ENCODE measurements at regions not wholly inside any gene's neighbourhood (a gene's known extent, or its start where the extent isn't known, plus 50 kb on each side); places are given as distances from the start of the nearest gene placed in this dataset.
"Not testable (repeated sequence)": the region's sequence is repeated elsewhere in the genome, so short reads cannot be mapped to it uniquely, and the experiment has no call there.

DNA sequence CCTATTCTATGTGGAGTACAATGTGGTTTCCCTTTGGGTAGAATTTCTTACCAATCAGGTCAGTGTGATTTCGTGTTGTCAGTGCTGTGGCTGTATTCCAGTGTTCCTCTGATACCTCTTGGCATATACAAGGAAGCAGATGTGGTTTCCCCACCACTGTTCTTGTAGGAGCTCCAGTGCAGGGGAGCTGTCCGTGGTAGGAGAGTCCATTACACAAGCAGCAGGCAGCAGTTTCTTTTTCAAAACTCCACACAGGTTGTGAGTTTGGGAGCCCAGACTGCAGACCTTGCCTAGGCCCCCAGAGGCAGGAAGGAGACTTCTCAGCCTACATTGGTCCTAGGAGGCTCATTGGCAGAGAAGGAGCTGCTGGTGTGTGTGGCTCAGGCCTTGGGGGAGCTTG is 452.8 kb downstream of the AACS start:
- DNase-seq: no peak

DNA sequence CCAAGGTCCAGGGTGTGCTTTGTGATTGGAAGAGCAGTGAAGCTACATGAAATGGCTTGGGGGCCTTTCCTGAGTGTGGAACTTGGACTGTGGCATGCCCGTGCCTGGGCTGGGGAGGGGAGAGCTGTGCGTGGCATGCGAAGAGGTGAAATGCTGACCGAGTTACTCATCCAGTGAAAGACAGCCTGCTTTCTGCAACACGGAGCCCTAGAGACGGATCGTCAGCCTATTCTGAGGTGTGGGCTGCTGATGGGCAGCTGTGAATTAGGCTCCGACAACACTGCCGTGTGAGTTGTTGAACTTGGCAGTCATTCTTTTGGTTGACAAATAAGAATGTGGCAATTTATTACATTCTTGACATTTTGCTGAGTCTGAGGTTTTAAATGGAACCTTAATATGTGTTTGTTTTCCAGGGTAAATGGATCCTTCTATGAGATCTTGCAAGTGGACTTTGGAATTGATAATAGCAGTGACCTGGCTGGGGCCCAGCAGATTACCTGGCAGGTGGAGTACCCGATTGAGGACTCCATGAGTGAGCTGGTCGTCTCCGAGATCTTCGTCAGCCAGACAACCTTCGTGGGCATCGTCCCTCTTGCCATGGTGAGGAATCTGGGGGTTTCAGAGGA is 453.9 kb downstream of the AACS start:
- DNase-seq: no peak

DNA sequence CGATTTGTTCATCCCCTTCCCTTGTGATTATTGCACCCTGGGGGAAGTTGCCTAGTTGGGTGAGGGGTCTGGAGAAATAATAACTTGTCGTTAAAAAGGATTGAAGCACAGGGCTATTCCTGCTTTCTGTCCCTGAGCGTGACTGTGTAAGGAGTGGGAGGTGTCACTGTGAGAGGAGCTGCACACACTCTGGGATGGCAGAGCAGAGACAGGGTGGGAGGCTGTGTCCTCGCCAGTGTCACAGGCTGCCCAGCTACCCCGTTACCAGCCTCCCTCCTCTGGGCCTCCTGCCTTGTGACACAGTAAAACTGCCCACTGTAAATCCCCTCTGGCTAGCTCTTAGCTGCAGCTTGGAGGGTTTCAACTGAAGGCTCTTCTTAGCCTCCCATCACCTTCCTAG is 460.6 kb downstream of the AACS start:
- no peak for DNase-seq

DNA sequence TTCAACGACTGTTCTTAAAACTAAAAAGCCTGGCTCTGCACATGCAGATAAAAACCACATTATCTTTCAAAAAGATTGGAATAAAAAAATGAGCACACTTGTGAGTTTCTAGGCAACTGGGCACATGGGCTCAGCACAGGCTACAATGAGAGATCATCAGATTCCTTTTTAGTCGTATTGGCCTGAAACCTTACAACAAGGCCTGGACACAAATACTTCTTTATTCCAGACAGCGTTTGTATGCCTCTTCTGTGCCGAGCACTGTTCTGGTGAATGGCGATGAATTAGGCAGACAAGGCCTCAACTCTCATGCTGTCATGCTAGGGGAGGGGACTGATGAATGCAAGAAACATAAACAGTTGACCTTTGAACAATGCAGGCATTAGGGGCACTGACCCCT is 463.0 kb downstream of the AACS start:
- no peak for DNase-seq

DNA sequence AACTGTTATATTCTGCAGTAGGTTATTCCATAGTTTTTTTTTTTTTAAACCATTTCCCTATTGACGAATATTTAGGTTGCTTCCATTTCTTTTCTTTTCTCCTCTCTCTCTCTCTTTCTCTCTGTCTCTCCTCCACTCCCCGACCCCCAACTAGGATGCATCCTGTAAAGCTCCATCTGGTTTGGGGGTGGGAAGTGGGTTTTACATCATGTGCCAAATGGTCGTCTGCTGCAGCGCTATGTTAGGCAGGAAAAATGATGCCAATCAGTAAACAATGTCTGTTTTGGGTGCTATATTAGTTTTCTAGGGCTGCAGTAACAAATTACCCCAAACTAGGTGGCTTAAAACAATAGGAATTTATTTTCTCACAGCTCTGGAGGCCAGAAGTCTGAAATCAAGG is 465.0 kb downstream of the AACS start:
- no peak for DNase-seq

DNA sequence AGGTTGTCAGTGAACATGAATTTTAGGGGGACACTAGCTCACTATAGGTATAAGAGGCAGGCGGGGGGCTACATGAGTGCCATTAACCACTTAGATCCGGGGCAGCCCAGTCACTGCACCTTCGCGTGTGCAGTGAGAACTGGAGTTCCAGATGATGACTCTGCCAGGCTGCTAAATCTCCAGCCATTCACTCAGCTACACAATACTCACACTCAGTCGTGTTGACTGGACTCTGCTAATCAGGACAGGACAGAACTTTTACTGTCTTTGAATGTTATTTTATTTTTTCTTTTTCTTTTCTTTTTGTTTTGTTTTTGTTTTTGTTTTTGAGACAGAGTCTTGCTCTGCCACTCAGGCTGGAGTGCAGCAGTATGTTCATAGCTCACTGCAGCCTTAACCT is 465.6 kb downstream of the AACS start:
- no peak for DNase-seq

DNA sequence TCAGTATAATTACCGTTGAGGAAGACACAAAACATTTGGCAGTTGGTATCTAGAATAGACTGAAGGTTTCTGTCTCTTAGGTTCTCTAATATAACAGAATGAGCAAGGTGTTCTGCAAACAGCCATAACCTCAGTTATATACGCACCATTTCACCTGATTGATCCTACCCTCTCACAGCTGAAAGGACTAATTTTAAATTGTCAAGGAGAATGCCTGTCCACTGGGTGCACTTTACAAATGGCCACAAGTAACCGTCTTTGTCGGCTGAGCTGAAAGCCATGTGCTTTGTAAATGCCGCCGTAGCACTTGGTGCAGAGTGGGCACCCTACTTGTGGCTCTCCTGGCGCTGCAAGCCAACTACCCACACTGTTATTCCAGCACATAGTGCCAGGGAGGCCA is 466.3 kb downstream of the AACS start:
- no peak for DNase-seq

DNA sequence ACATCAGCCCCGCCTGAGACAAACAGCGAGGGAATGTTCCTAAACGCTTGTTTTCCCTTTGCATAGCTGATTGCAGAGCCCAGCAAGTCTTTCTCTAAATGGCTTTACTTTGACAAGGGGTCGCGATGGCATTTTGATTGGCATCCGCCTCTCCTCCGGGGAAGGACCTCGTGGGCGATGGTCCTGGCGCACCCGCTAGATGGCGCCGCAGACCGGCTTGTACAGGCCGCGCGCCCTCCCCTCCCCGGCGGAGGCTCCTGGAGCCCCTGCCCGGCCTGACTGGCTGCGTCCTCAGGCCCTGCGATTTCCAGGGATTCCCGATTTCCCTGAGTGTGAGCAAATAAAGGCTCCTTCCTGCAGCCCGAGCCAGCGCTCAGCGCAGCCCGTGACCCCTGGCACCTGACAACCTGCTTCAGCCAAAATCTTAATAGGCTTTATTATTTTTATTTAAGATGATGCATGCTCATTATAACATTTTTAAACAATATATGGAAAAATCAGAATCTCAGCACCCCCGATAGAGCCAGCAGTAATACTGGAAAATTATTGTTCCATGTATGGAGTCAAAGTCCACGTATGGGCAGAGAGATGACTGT is 468.3 kb downstream of the AACS start:
- no peak for DNase-seq

DNA sequence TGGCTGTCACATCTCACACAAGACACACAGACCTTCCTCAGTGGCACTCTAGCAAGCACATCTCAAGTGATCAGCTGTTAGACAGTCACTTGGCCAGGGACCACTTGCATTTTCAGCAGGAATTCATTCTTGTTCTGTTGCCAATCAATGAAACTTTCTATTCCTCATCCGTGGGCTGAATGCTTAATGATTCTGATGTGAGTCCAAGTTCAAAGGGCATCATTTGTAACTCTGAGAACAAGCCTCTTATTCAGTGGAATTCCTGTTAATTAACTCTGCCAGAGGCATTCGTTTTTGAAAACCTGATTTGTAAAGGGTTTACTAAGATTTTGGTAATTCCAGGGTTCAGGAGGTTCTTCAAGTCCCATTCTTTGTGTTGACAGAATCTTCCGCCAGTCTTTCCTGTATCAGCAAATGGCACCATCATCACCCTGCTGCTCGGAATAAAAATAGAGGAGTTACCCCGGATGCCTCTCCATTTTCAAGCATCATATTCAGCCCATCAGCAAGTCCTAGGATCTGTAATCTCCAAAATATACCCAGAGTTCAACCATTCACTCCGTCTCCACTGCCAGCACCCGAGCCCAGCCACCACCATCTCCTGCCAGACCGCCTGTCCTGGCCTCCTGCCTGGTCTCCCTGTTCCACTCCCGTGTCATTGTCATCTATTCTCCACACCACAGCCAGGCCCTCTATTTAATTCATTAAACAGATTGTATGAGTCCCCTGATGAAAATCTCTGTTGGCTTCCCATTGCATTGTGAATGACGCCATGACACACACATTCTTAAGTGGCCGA is 473.4 kb downstream of the AACS start:
- no peak for DNase-seq

DNA sequence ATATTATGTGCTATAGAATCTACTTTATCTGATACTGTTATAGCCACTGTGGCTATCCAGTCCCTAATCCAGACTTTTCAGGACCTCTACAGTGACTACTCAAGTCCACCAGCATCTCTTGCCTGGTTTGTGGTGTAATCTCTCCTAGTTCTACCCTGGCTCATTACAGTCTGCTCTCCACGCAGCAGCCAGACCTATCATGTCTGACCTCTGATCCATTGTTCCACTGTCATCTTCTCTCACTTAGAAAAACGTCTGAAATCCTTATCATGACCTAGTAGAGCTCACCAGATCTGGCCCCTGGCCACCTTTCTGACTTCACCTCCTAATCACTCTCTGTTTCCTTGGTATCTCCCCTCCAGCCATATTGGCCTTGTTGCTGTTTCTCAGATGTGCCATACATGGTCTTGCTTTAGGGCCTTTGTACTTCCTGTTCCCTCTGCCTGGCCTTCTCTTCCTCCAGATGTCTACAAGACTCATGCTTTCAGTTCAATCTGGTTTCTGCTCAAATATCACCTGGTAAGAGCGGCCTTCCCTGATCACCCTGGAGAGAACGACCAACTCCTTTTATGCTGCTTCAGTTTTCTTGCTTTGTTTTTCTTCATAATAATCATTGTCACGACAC is 475.5 kb downstream of the AACS start:
- no peak for DNase-seq

DNA sequence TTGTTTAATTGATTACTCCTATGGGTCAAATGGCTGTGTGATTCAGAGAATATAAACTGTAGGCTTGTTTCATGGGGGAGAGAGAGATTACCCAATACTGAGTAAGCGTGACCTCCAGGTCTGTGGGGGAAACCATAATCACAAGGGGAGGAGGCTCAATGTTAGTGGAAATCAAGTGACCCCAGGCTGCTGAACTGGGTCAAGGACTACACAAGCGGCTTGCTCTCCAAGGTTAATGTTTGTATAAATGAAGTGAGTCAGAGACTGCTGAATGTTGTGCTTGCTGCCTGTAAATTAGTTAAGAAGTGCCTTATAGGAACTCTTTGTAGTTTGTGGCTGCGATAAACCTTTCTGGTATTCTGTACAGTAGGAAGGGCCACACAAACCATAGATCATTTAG is 479.7 kb downstream of the AACS start:
- no peak for DNase-seq

DNA sequence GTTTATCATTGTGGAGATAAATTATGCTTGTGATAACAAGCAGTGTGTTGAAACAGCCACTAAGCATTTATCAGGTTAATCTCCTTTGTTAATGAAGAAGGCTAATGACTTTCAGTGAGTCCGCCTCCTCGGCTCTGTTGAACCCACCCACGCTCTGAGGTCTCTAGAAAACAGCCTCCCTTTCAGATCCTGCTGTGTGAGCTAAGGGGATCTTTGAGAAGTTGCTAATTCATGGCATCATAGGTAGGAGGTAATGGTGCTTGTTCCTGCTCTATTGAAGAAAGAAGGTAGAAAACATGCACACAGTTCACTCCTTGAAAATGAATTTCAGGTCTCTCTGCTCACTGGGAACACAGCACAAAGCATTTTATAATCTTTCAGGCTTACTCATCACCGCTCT is 483.9 kb downstream of the AACS start:
- DNase-seq: no peak

DNA sequence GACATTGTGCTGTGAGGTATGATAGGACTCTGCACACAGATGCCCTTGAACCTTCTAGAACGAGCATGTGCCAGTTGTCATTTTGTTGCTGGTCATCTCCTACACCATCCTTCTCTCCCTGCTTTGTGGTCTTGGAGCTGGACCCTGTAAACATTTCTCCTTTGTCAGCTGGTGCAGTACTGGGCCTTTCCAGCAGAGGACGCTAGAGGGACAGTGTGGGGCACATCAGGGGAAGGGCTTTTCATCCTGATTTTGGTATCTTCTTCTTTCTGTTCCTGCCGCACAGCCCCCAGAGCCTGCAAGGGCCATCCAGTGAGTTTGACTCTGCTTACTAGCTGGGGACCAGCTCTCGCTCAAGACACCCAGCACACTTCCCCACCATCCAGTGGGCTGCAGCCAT is 484.6 kb downstream of the AACS start:
- DNase-seq: no peak

DNA sequence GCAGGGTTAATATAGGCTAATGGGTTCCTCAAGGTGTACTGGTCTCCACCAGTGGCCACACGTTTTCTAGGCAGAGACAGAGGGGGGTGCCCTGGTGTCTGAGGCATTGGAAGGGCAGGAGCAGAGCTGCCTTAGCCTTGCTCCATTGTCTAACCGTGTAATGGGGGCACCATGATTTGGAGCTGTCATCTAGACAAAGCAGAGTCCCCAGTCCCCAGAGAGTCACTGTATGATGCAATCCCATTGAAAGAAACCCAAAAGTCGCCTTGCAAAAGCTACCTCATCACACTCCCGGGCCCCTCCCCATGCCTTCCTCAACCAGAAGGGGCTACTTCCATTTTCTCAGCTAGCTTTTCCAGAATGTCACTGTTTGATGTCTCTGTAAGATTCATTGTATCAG is 487.1 kb downstream of the AACS start:
- no peak for DNase-seq

DNA sequence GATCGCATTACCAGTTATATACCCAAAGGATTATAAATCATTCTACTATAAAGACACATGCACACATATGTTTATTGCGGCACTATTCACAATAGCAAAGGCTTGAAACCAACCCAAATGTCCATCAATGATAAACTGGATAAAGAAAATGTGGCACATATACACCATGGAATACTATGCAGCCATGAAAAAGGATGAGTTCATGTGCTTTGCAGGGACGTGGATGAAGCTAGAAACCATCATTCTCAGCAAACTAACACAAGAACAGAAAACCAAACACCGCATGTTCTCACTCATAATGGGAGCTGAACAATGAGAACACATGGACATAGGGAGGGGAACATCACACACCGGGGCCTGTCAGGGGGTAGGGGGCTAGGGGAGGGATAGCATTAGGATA is 495.8 kb downstream of the AACS start:
- DNase-seq: not testable (repeated sequence)

DNA sequence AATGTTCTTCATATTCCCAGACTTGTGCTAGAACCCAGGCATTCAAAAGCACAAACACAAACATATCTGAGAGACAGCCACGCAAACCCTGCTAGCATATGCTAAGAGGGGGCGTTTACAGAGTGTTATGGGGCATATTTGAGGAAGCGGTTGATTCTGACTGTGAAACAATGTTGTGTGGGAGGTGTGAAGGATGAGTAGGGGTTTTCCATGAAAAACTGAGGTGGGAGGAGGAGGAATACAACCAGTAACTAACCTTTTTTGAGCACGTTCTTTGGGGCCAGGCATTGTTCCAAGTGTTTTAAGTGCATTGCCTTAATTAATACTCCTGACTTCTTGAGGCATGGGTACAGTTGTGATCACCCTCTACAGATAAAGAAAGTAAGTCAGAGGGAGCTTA is 499.5 kb downstream of the AACS start:
- no peak for DNase-seq

DNA sequence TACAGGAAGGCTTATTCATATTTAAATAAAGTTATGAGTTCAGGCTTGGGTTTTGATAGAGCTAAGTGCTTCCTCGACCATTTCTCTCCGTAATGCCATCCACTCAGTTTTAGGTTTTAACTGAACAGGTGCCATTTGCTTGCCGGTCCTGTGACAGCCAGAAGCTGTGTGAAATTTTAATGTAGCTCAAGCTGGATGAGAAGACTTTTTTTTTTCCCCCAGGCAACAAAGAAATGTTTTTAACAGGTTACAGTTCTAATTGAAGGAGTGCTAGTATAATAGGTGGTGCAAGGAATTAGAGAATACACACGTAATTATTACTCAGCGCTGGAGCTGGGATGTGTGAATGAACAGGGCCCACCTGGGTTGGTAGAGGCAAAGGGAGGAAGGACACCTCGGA is 502.3 kb downstream of the AACS start:
- no peak for DNase-seq

DNA sequence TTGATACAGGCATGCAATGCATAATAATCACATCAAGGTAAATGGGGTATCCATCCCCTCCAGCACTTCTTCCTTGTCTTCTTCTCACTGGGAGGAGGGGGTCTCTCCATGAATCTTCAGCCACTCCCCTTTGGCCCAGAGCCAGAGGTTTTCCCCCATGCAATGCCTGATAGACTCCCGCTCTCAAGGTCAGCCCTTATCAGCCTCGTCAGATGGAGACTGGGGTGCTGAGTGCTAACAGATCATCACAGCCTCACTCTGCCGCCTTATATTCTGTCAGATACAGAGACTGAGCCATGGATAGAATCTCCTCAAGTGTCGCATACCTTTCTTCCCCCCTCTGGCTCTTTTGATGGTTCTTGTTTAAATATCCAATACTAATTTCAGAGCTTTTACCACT is 503.1 kb downstream of the AACS start:
- no peak for DNase-seq

DNA sequence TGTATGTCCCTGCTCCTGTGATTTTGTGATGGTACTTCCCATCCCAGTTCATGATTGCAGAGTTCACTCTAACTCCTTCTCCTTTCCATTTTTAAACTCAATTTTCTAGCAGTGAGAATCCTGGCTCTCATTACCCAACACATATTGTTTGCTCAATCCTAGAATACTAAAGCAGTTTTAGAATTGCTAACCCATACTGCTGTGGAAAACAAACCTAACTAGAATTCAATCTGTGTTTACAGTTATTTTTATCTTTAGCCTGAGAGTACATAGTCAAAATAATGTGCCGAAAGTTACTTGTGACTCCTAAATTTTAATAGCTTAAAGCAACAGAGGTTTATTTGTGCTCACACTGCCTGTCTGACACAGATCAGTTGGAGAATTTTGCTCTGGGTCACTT is 508.0 kb downstream of the AACS start:
- no peak for DNase-seq

DNA sequence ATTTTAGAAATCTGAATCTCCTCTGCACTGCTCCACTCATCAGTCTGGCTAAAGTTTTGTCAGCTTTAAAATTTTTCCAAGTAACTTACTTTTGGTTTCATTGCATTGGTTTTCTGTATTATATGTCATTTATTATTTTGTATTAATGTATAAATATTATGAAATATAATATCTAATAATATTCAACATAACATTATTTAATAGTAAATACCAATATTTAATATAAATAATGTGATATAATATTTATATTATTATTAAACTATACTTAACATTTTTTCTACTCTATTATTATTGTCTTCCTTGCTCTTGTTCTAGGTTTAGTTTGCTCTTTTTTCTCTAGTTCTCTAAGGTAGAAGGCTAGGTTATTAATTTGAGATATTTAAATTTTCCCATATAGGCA is 512.1 kb downstream of the AACS start:
- no peak for DNase-seq

DNA sequence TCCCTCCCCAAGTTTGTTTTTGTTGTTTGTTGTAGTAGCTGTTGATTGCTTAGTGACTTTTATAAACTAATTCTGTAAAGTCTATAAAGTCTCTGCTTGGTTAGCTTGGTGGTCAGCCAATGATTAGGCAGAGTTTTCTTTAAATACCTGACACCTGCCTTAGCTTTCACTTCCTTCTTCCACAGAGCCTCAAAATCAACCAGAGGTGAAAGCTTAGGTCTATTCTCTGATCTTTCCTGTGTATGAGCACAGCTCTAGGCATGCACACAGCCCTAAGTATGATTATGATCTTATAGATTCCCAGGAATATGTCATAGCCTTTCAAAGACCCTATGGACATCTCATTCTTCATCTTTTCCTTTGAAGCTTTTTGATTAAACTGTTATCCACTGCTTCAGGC is 514.7 kb downstream of the AACS start:
- no peak for DNase-seq

DNA sequence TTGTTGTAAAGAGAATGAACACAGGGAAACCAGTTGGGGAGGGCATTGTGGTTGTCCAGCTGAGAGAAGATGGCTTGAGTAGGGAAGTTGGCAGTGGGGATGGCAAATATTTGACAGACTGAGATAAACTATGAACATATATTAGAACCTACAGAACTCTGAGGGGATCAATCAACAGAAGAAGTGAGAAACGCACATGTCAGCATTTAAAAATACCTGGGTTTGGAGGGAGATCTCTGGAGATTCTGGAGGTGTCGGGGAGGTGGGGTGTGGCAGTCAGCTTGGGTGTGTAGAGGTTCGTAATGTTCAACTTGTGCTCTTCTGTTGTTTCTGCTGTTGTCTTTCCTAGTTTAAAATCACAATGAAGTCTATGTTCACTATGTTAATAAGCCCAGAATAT is 517.8 kb downstream of the AACS start:
- DNase-seq: no peak

DNA sequence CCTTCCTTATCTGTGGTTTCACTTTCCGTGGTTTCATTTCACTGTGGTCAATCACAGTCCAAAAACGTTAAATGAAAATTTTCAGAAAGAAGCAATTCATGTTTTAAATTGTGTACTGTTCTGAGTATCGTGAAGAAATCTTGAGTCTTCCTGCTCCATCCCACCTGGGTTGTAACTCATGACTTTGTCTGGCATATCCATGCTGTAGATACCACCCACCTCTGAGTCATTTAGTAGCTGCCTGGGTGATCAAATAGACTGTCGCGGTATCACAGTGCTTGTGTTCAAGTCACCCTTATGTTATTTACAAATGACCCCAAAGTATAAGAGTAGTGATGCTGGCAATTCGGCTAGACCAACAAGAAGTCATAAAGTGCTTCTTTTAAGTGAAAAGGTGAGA is 521.2 kb downstream of the AACS start:
- no peak for DNase-seq

DNA sequence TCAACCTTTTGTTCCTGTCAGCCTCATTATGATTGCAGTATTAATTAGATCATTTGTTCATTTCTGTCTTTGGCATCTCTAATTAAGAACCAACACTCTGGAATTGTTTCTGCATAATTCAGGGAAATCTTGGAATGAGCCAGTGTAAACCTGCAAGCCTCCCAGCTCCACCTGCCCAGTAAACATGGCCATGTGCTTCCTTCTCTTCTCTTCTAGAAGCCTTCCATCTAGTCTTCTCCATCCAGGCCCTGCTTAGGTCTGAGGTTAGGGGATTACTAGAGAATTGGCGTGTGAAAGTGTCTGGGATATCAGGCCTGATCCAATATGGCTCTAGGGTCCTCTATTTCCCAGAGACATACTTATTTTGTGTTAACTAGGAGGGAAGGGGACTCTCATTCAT is 528.0 kb downstream of the AACS start:
- no peak for DNase-seq
